ENCODE measurements at regions not wholly inside any gene's neighbourhood (a gene's known extent, or its start where the extent isn't known, plus 50 kb on each side); places are given as distances from the start of the nearest gene placed in this dataset.
A peak's percentile ranks its signal among the peaks of the same experiment; 100 is the strongest.

DNA sequence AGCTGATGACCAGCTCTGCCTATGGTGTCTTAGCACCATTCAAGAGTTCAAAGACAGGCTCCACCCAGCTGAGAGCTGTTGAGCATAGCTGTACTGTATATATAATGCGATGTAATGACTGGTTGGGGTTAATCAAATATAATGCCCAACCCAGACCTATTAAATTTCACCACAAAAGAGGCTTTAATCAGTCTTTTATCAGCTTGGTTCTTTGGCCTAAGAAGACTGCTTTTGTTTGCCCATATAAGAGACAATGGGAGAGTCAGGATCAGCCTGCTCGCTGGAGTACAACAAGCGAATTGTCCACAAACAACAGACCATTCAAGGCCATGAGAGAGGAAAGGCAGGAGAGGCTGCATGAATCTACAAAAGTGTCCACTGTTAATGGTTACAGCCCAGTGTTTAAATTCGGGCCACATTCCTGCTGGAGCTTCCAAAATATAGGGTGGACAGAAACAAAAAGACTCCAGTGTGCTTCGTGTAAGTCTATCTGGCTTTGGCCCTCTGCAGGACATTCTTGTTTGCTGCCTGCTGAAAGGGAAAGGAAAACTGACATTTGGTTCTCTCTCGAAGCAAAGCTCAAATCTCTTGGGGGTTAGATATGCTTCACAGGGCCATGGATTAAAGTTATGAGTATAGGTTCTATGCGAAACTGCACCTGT lies 109.2 kb upstream of the FOXN2 start (continued):
- TF ChIP-seq ATF6 (CRISPR knock-in tag; conservative IDR thresholded peaks at IDR 0.05): no peak
- TF ChIP-seq ZNF224 (CRISPR knock-in tag; IDR thresholded peaks at IDR 0.05): 0 out of 2 replicates have a peak, but pooled peaks have one; percentile 20
- TF ChIP-seq SIN3A (IDR thresholded peaks at IDR 0.05; ENCODE audit: borderline replicate concordance, low read depth, low read length): no peak
- TF ChIP-seq SRSF4 (IDR thresholded peaks at IDR 0.05; ENCODE audit: low read depth, low read length, poor library complexity, severe bottlenecking): no peak
- peak; percentile 81 for TF ChIP-seq FOXA3 (CRISPR knock-in tag; IDR thresholded peaks at IDR 0.05)
- no peak; the same call in 1 of the 2 replicates for TF ChIP-seq TCF7L2 (IDR thresholded peaks at IDR 0.05; ENCODE audit: low read depth, low read length)
- TF ChIP-seq, protein P1, sequence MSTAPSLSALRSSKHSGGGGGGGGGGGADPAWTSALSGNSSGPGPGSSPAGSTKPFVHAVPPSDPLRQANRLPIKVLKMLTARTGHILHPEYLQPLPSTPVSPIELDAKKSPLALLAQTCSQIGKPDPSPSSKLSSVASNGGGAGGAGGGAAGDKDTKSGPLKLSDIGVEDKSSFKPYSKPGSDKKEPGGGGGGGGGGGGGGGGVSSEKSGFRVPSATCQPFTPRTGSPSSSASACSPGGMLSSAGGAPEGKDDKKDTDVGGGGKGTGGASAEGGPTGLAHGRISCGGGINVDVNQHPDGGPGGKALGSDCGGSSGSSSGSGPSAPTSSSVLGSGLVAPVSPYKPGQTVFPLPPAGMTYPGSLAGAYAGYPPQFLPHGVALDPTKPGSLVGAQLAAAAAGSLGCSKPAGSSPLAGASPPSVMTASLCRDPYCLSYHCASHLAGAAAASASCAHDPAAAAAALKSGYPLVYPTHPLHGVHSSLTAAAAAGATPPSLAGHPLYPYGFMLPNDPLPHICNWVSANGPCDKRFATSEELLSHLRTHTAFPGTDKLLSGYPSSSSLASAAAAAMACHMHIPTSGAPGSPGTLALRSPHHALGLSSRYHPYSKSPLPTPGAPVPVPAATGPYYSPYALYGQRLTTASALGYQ (CRISPR knock-in tag; IDR thresholded peaks at IDR 0.05): no peak
- TF ChIP-seq FOXA1 (IDR thresholded peaks at IDR 0.05): no peak
- peak; percentile 87 for TF ChIP-seq FOXA1 (CRISPR knock-in tag; IDR thresholded peaks at IDR 0.05)
- no peak for TF ChIP-seq ZNF652 (CRISPR knock-in tag; IDR thresholded peaks at IDR 0.05; ENCODE audit: borderline replicate concordance, low read depth)
- TF ChIP-seq FOXM1 (CRISPR knock-in tag; IDR thresholded peaks at IDR 0.05): no peak
- TF ChIP-seq ZSCAN9 (CRISPR knock-in tag; IDR thresholded peaks at IDR 0.05; ENCODE audit: borderline replicate concordance): no peak
- TF ChIP-seq ZNF225 (CRISPR knock-in tag; IDR thresholded peaks at IDR 0.05): no peak
- TF ChIP-seq NFKB2 (CRISPR knock-in tag; IDR thresholded peaks at IDR 0.05; ENCODE audit: borderline replicate concordance): no peak
- 0 out of 2 replicates have a peak, but pooled peaks have one; percentile 26 for TF ChIP-seq PAWR (CRISPR knock-in tag; IDR thresholded peaks at IDR 0.05; ENCODE audit: borderline replicate concordance)
- TF ChIP-seq PTBP1 (IDR thresholded peaks at IDR 0.05; ENCODE audit: low read depth, low read length, poor library complexity, severe bottlenecking): no peak
- no peak for TF ChIP-seq MTA3 (CRISPR knock-in tag; IDR thresholded peaks at IDR 0.05)
- TF ChIP-seq MEF2D (CRISPR knock-in tag; IDR thresholded peaks at IDR 0.05): no peak; the same call in 1 of the 2 replicates
- TF ChIP-seq ZNF816 (CRISPR knock-in tag; IDR thresholded peaks at IDR 0.05; ENCODE audit: borderline replicate concordance): peak; percentile 70; the same call in 1 of the 2 replicates
- no peak for TF ChIP-seq HNRNPH1 (optimal IDR thresholded peaks at IDR 0.05; ENCODE audit: low read depth, low read length)
- no peak for TF ChIP-seq HOXA5 (CRISPR knock-in tag; IDR thresholded peaks at IDR 0.05)
- no peak for TF ChIP-seq SMYD3 (CRISPR knock-in tag; IDR thresholded peaks at IDR 0.05)
- no peak for TF ChIP-seq ARNT (IDR thresholded peaks at IDR 0.05)
- peak; percentile 47; the same call in 1 of the 2 replicates for TF ChIP-seq FOSL2 (CRISPR knock-in tag; IDR thresholded peaks at IDR 0.05)
- no peak for TF ChIP-seq HIVEP1 (CRISPR knock-in tag; IDR thresholded peaks at IDR 0.05)
- no peak for TF ChIP-seq NFIB (CRISPR knock-in tag; IDR thresholded peaks at IDR 0.05; ENCODE audit: borderline replicate concordance)
- TF ChIP-seq ZKSCAN8 (CRISPR knock-in tag; IDR thresholded peaks at IDR 0.05; ENCODE audit: borderline replicate concordance): no peak; the same call in 1 of the 2 replicates
- peak; percentile 71 for TF ChIP-seq TARDBP (CRISPR knock-in tag; IDR thresholded peaks at IDR 0.05)
- TF ChIP-seq REL (CRISPR knock-in tag; conservative IDR thresholded peaks at IDR 0.05): peak; percentile 40; the same call in 1 of the 2 replicates
- no peak for TF ChIP-seq ZFP1 (CRISPR knock-in tag; IDR thresholded peaks at IDR 0.05)
- TF ChIP-seq RXRB (CRISPR knock-in tag; IDR thresholded peaks at IDR 0.05; ENCODE audit: borderline replicate concordance): peak; percentile 72
